HG03039 (cell line): ENCODE measurements at regions not wholly inside any gene's neighbourhood (a gene's known extent, or its start where the extent isn't known, plus 50 kb on each side); places are given as distances from the start of the nearest gene placed in this dataset.

Experiments
- ATAC-seq: cut with Tn5 transposase; IDR thresholded peaks from one replicate; pipeline ENCODE4 v1.9.1; 2021; ENCODE audit warnings: mild to moderate bottlenecking, moderate library complexity; ENCODE audit not compliant: unreplicated experiment

DNA sequence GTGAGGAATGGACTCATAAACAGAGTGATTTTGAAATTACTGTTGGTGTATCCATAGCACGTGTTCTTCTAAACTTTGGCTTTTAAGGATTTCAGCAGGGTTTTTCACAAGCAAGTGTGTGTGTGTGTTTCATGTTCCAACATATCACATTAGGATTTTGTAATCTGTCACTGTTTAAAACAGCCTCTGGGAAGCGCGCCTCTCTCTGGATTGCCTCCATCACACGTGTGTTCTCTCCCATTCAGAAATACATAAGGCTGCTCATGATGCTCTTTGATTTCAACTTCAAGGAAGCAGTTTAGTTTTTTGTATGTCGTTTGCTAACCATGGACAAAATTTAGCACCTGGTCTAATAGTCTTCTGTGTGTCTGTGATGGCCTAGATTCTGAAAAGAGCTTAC, 370.4 kb downstream of the MTX2 start:
- no peak for ATAC-seq

DNA sequence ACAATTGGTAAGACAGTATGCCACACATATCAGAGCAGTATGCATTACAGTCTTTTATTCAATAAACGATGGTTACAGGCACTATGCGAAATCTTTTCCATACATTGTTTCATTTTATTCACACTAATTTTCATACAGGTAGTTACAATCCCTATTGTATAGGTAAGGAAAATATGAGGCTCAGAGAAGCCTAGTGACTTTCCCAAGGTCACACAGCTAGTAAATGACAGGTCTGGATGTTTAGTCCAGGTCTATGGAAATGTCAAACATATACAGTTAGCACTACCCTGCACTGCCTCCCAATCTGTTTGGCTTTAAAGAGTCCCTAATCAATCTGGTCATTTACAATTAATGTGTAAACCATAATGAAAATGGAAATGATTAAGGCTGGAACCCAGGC, 372.2 kb downstream of the MTX2 start:
- no peak for ATAC-seq

DNA sequence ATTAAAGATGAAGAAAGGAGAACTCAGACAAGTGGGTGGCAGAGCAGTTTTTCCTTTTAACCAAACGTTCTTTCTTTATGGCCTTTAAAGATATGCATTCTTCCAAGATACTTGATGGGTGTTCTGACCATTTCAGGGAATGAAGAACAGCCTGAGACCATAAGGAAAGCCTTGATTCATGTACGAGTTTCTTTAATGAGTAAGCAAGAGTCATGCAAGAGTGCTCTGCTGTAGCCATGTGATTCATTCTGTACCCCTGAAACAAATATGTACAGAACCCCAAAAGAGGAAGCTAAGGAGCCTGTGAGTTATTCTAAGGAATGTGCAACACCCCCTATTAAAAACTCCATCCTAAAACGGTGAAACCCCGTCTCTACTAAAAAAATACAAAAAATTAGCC, 372.8 kb downstream of the MTX2 start:
- ATAC-seq: no peak

- no peak for ATAC-seq
These were observed 374.4 kb downstream of the MTX2 start for GRCh38 chr2:176643646-176644045.

- ATAC-seq: no peak
These were observed 376.3 kb downstream of the MTX2 start for GRCh38 chr2:176645494-176645893.

GRCh38 chr2:176646033-176646615, 376.9 kb downstream of the MTX2 start:
- no peak for ATAC-seq

GRCh38 chr2:176647325-176648165, 378.3 kb downstream of the MTX2 start:
- no peak for ATAC-seq

- no peak for ATAC-seq
These were observed 379.6 kb downstream of the MTX2 start for GRCh38 chr2:176648700-176649297.

- no peak for ATAC-seq
These were observed 381.0 kb downstream of the MTX2 start for GRCh38 chr2:176650104-176650837.

GRCh38 chr2:176650838-176651555, 381.8 kb downstream of the MTX2 start:
- no peak for ATAC-seq

DNA sequence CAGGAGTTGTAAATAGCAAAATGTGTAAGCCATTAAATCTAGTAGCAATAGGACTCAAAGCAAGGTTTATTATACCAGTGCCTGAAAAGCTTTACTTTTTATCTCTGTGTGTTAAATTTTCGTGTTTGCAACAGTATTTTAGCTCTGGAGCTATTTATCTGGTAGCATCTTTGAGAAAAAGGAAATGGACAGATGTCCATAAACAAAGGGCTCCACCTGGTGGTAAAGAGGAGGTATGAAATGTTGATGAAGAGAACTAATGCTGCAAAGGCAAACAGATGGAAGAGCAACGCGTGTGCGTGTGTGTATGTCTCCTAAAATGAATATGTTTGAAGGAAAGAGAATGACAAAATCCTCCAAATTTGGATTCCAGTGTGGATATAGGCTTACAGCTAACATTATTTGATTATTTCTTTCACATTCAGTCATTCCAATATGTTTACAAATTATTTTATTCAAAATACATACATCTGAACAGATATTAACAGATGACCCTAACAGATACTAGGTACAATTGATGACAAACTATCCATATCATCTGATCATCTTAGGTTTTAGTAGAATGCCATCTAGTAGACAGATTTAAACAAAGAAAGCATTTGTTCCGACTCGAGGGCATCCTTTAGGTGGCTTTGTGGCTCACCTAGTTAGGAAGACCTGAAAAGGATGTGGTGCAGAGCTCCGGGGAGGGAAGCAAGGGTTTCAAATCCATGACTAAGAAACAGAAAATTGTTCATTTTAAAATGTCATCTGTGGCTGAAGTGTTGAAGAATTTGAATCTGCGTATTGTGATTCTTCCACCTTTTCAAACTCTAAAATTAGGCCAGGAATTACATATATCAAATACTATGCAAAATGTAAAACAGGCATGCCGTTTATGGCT, 383.3 kb downstream of the MTX2 start:
- ATAC-seq: no peak

- peak; percentile 82 for ATAC-seq
These were observed 384.5 kb downstream of the MTX2 start for GRCh38 chr2:176653479-176654443.

DNA sequence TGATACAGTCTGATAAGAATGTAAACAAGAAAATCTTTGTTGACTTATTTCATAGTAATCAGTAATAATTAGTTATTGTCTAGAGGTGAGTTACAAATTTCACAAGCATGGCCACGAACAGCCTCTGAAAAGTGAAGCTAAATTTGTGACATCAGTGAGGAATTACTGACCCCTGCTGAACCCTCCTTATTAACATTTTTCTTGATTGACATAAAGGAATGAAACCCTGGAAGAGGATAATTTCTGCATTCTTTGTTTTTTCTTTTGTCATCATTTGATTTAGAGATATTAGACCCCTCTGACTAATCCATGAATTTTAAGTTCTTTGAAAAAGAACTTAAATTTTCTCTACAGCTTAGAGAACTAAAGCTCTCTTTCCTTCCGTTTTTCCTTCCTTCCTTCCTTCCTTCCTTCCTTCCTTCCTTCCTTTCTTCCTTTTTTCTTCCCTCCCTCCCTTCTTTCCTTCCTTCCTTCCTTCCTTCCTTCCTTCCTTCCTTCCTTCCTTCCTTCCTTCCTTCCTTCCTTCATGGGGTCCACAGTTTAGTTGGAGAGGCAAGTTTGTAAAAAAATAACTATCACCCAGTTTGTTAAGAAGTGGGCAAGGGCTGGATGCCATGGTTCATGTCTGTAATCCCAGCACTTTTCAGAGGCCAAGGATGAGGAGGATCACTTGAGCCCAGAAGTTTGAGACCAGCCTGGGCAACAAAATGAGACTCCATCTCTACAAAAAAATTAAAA, 387.0 kb downstream of the MTX2 start:
- no peak for ATAC-seq

DNA sequence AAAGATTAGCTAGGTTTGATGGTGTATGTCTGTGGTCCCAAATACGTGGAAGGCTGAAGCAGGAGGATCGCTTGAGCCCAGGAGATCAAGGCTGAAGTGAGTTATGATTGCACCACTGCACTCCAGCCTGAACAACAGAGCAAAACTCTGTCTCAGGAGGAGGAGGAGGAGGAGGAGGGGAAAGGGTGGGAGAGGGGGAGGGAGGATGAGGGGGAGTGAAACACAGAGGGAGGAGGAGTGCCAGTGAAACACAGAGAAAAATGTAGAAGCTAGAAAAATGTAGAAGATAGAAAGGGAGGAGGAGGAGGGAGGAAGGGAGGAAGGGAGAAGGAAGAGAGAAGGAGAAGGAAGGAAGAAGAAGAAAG, 387.5 kb downstream of the MTX2 start:
- ATAC-seq: no peak

DNA sequence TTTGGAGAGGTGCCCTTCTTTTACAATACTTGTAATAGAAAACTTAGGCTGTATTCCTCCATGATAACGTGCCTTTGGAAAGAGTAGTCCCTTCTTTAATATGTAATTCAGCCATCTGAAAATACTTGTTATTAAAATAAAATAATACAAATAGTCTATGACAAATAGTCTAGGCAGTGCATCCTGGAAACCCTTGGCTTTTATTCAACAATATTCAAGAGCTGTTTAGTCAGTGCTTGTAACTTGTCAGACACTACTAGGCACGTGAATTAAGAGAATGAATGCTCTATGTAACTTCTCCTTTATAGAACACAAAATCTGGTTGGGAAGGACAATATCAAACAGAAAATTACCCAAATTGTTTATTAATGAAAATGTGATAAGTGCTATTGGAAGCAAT, 388.2 kb downstream of the MTX2 start:
- no peak for ATAC-seq

DNA sequence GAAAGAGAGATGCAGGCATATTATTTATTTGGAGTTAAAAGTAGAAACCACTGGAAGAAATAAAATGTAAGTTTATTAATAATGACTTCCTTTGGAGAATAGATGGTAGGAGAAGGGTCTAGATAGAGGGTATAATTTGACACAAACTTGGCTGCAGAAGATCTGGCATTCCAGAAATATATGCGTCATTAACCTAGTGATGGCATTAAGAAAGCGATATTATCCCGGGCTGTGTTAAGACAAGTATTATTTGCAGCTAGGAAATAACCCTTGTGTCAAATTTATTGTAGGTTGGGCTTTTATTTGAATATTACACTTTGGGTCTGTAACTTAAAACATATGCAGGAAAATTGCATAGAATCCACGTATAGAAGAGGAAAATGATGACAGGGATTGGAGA, 389.5 kb downstream of the MTX2 start:
- ATAC-seq: no peak

DNA sequence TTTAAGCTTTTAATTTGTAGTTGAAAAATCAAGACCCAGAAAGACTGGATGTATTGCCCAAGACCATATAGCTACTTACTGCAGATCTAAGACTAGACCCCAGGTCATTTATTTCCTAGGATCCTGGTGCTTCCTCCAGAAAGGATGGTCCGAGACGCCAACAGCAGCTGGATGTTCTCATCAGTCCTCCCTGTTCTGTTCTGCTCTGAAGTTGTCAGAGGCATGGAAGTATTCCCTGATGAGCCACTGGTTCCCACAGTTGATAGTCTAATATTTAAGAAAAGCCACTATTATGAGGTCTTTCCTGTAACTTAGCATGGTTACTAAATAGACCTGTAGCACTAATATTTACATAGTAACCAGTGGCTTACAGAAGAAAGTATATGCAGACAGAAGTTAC, 393.5 kb downstream of the MTX2 start:
- no peak for ATAC-seq

DNA sequence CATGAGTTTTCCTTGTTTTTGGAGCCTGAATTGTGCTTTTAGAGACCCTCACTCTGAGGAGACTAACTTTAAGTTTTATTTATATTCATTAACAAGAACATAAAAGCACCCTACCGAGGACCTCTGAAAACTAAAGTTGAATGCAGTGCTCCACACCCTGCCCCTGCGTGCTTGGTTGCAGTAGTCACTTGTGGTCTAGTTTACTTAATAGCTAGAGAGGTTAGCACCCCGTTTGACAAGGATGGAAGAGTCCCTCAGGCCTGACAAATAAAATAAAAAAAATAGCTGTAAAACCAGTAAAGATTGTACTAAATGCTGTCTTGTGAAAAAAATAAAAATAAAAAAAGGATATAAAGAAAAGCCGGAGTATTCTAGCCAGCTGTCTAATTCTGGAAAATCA, 395.2 kb downstream of the MTX2 start:
- no peak for ATAC-seq
